DND-41 (cell line): ENCODE measurements at regions not wholly inside any gene's neighbourhood (a gene's known extent, or its start where the extent isn't known, plus 50 kb on each side); places are given as distances from the start of the nearest gene placed in this dataset.

ENCODE experiments used
- ATAC-seq: fragments of 200-7000 bp; cut with Tn5 transposase; 3 replicates; pipeline ENCODE4 v1.9.1; 2021; ENCODE audit warnings: low read depth; ENCODE audit not compliant: insufficient read depth
- DNase-seq: peaks from one replicate; pipeline ENCODE4 v3.0.0-alpha.2; 2020
- H2AFZ ChIP-seq: 2 replicates; pipeline ENCODE4 v1.6.0; 2012; ENCODE audit warnings: low read depth, low read length
- H3K27ac ChIP-seq: 2 replicates; pipeline ENCODE4 v1.5.1; 2012; ENCODE audit warnings: low read length, inconsistent platforms
- H3K27me3 ChIP-seq: fragments of 200-600 bp; sonication (generic); 2 replicates; pipeline ENCODE4 v1.6.0; 2012; ENCODE audit warnings: low read length, mild to moderate bottlenecking, inconsistent platforms; ENCODE audit not compliant: insufficient read depth, poor library complexity
- H3K36me3 ChIP-seq: 2 replicates; pipeline ENCODE4 v1.5.1; 2012; ENCODE audit warnings: low read length, inconsistent platforms; ENCODE audit not compliant: insufficient read depth
- H3K4me1 ChIP-seq: 2 replicates; pipeline ENCODE4 v1.5.1; 2012; ENCODE audit warnings: mild to moderate bottlenecking, low read length; ENCODE audit not compliant: insufficient read depth
- H3K4me2 ChIP-seq: 2 replicates; pipeline ENCODE4 v1.6.0; 2012; ENCODE audit warnings: mild to moderate bottlenecking, moderate library complexity, low read length, inconsistent platforms; ENCODE audit not compliant: insufficient read depth
- H3K4me3 ChIP-seq, 2 experiments: fragments of 200-600 bp in 1 of 2; shearing (Covaris generic) in 1 of 2; 2 replicates each; pipeline ENCODE4 v1.5.1; 2012 to 2016; ENCODE audit warnings: inconsistent platforms in 2 of 2, low read length in 2 of 2, mild to moderate bottlenecking in 2 of 2, low read depth in 1 of 2, moderate library complexity in 1 of 2
- H3K79me2 ChIP-seq: 2 replicates; pipeline ENCODE4 v1.6.0; 2012; ENCODE audit warnings: low read length, inconsistent platforms; ENCODE audit not compliant: insufficient read depth
- H3K9ac ChIP-seq: 2 replicates; pipeline ENCODE4 v1.6.0; 2012; ENCODE audit warnings: low read depth, mild to moderate bottlenecking, inconsistent platforms, low read length, moderate library complexity
- H3K9me3 ChIP-seq: 2 replicates; pipeline ENCODE4 v1.5.1; 2012; ENCODE audit warnings: low read length, moderate library complexity, mild to moderate bottlenecking, inconsistent platforms; ENCODE audit not compliant: insufficient read depth, severe bottlenecking
- H4K20me1 ChIP-seq: 2 replicates; pipeline ENCODE4 v1.6.0; 2012; ENCODE audit warnings: low read length; ENCODE audit not compliant: insufficient read depth
- CTCF ChIP-seq: IDR thresholded peaks from 2 replicates; pipeline ENCODE4 v1.5.1; 2012; ENCODE audit warnings: borderline replicate concordance, low read length, moderate library complexity, mild to moderate bottlenecking; ENCODE audit not compliant: poor library complexity, severe bottlenecking; ENCODE audit errors: extremely low read depth
- EZH2 ChIP-seq: IDR thresholded peaks from 3 replicates; pipeline ENCODE4 v1.6.1; 2012; ENCODE audit warnings: borderline replicate concordance, low read depth, mild to moderate bottlenecking, moderate library complexity, low read length, inconsistent platforms; ENCODE audit not compliant: severe bottlenecking

DNA sequence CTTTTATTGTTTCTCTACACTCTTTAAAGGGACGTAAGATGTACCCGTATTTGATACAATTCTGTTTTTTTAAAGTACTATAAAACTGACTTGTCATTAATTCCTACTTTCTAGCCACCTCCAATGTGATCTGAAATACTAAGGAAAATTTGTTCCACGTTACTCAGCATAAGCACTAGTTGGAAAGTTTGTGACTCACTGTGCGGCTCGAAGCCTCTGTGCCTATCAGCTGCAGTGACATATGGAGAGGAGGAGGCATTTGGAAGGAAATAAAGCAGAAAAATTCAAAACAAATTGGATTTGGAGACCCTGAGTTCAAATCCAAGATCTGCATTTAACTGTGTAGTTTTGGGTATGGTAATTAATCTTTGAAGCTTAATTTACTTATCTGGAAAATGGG, 339.3 kb downstream of the BRINP1 start:
- no peaks in the 10 kb centered on the region for H3K9me3 ChIP-seq
- DNase-seq: no peak
- no peaks in the 10 kb centered on the region for H4K20me1 ChIP-seq
- TF ChIP-seq CTCF (no peak), EZH2 (no peak)
- no peaks in the 10 kb centered on the region for H3K27me3 ChIP-seq
- no peaks in the 10 kb centered on the region for H3K4me1 ChIP-seq
- H3K36me3 ChIP-seq: no peaks in the 10 kb centered on the region
- no peak overlapping the region for H3K4me2 ChIP-seq
- no peak overlapping the region for H3K9ac ChIP-seq
- no peak for ATAC-seq
- H2AFZ ChIP-seq: no peak overlapping the region
- H3K79me2 ChIP-seq: no peaks in the 10 kb centered on the region
- H3K4me3 ChIP-seq: no peak overlapping the region
- no peak overlapping the region for H3K27ac ChIP-seq

DNA sequence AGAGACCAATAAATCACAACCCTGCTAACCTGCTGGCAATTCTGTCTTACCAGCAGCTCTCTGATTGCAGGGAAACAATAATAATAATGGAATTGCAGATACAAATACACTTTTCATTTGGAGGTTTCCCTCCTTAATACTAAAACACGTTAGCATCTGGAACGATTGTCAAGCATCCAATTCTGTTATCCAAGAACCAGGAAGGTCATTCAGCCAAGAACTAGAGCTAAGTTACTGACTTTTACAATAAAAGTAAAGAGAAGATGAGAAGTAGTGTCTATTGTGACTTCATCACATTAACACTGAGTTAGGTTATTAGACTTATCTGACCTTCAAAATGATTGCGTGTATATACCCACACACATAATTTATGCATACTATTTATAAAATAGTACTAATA, 335.6 kb downstream of the BRINP1 start:
- H3K4me2 ChIP-seq: no peak overlapping the region
- no peaks in the 10 kb centered on the region for H3K79me2 ChIP-seq
- H2AFZ ChIP-seq: no peak overlapping the region
- H3K36me3 ChIP-seq: no peaks in the 10 kb centered on the region
- H3K4me3 ChIP-seq: no peak overlapping the region
- no peak overlapping the region for H3K27ac ChIP-seq
- no peaks in the 10 kb centered on the region for H3K27me3 ChIP-seq
- H4K20me1 ChIP-seq: no peaks in the 10 kb centered on the region
- ATAC-seq (no peak), DNase-seq (no peak)
- TF ChIP-seq EZH2 (no peak), CTCF (no peak)
- H3K9ac ChIP-seq: no peak overlapping the region
- no peaks in the 10 kb centered on the region for H3K4me1 ChIP-seq
- H3K9me3 ChIP-seq: no peaks in the 10 kb centered on the region

DNA sequence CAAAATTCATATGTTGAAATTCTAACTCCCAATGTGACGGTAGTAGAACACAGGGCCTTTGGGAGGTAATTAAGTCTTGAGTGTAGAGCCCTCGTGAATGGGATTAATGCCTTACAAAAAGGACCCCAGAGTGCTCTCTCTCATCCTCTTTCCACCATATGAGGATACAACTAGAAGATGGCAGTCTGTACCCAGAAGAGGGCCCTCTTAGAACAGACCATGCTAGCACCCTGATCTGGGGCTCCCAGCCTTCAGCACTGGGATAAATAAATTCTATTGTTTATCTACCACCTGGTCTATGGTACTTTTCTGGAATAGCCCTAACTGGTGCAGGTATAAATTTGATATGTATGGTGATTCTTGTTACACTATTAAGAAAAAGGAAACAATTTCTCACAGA, 332.3 kb downstream of the BRINP1 start:
- TF ChIP-seq CTCF (no peak), EZH2 (no peak)

GRCh38 chr9:119043996-119044395, 325.2 kb downstream of the BRINP1 start:
- Histone ChIP-seq H3K79me2 (no peaks in the 10 kb centered on the region), H3K36me3 (no peaks in the 10 kb centered on the region), H2AFZ (no peak overlapping the region), H3K9ac (no peak overlapping the region), H3K27ac (no peak overlapping the region), H3K4me1 (no peaks in the 10 kb centered on the region), H3K4me2 (no peak overlapping the region), H3K9me3 (no peaks in the 10 kb centered on the region), H3K27me3 (no peaks in the 10 kb centered on the region), H4K20me1 (no peaks in the 10 kb centered on the region), H3K4me3 (no peak overlapping the region)
- DNase-seq (no peak), ATAC-seq (no peak)
- TF ChIP-seq EZH2 (no peak), CTCF (no peak)

More for the DNA sequence above, 332.3 kb downstream of the BRINP1 start:
- no peaks in the 10 kb centered on the region for H3K79me2 ChIP-seq
- no peak overlapping the region for H3K4me2 ChIP-seq
- H3K9me3 ChIP-seq: no peaks in the 10 kb centered on the region
- H2AFZ ChIP-seq: no peak overlapping the region
- DNase-seq: no peak
- H3K4me3 ChIP-seq: no peak overlapping the region
- H3K36me3 ChIP-seq: no peaks in the 10 kb centered on the region
- no peaks in the 10 kb centered on the region for H4K20me1 ChIP-seq
- no peaks in the 10 kb centered on the region for H3K4me1 ChIP-seq
- no peak overlapping the region for H3K9ac ChIP-seq
- no peaks in the 10 kb centered on the region for H3K27me3 ChIP-seq
- H3K27ac ChIP-seq: no peak overlapping the region
- no peak for ATAC-seq
